Activated CD8-positive, alpha-beta T cell treated with anti-CD3 and anti-CD28 coated beads for 36 hours (primary cell): ENCODE measurements at regions not wholly inside any gene's neighbourhood (a gene's known extent, or its start where the extent isn't known, plus 50 kb on each side); places are given as distances from the start of the nearest gene placed in this dataset.

Experiments
- ATAC-seq: fragments of 200-7000 bp; cut with Tn5 transposase; one replicate; pipeline ENCODE4 v1.10.0; 2021; ENCODE audit warnings: mild to moderate bottlenecking, moderate library complexity
- CTCF ChIA-PET: fragments of 350-600 bp; sonication (Branson Sonifier 250); formaldehyde crosslinking; loops from one replicate; lab custom pipeline; 2021; ENCODE audit warnings: antibody characterized with exemption; lab: Charles Lee
- POLR2A ChIA-PET: fragments of 350-600 bp; sonication (Branson Sonifier 250); formaldehyde crosslinking; loops from one replicate; lab custom pipeline; 2021; ENCODE audit warnings: antibody characterized with exemption; lab: Charles Lee
- DNase-seq: peaks from one replicate; pipeline ENCODE4 v3.0.0-alpha.2; 2020
- H3K27ac Mint-ChIP-seq: one replicate; pipeline ENCODE4 v1.8.0; 2021; ENCODE audit warnings: mild to moderate bottlenecking, mixed read lengths
- H3K27me3 Mint-ChIP-seq: one replicate; pipeline ENCODE4 v1.8.0; 2021; ENCODE audit warnings: mixed read lengths
- H3K36me3 Mint-ChIP-seq: one replicate; pipeline ENCODE4 v1.8.0; 2021; ENCODE audit warnings: low read depth, mixed read lengths
- H3K4me1 Mint-ChIP-seq: one replicate; pipeline ENCODE4 v1.8.0; 2021; ENCODE audit warnings: low read depth, mixed read lengths
- H3K4me3 Mint-ChIP-seq: one replicate; pipeline ENCODE4 v1.8.0; 2021; ENCODE audit warnings: mild to moderate bottlenecking, moderate library complexity, mixed read lengths
- H3K9me3 Mint-ChIP-seq: one replicate; pipeline ENCODE4 v1.8.0; 2021; ENCODE audit warnings: mixed read lengths
- CTCF ChIP-seq: fragments of 200-600 bp; IDR thresholded peaks from one replicate; pipeline ENCODE4 v1.8.0; 2022; ENCODE audit warnings: antibody characterized with exemption, mild to moderate bottlenecking
- intact Hi-C: fragments of 100-400 bp; cut with micrococcal nuclease; formaldehyde crosslinking; loops from one replicate; pipeline ENCODE4 v1.10.0; 2022

- intact Hi-C loops, result no loop called here
- CTCF ChIA-PET, result no interaction called here
- peaks cover 5% of the 10 kb centered on the region for H3K4me1 Mint-ChIP-seq
- DNase-seq (no peak), ATAC-seq (no peak)
- POLR2A ChIA-PET, result no interaction called here
- no peaks in the 10 kb centered on the region for H3K36me3 Mint-ChIP-seq
- no peak for TF ChIP-seq CTCF
- H3K27me3 Mint-ChIP-seq, result peaks cover 3% of the 10 kb centered on the region
- no peak overlapping the region for H3K27ac Mint-ChIP-seq
- no peaks in the 10 kb centered on the region for H3K9me3 Mint-ChIP-seq
- H3K4me3 Mint-ChIP-seq, result no peak overlapping the region
These were observed 51.9 kb upstream of the TMEM163 start for GRCh38 chr2:134770702-134771101.

GRCh38 chr2:134771313-134771801, 52.6 kb upstream of the TMEM163 start:
- POLR2A ChIA-PET, result interaction anchor here (1.5 kb wide), 1 partner anchor 19 kb away, joined by 3 read pairs; no protein-coding TSS in a partner anchor
- CTCF ChIA-PET, result no interaction called here
- intact Hi-C loops, result no loop called here
- TF ChIP-seq CTCF, result no peak
- Mint-ChIP-seq H3K36me3 (no peaks in the 10 kb centered on the region), H3K27ac (no peak overlapping the region), H3K27me3 (no peaks in the 10 kb centered on the region), H3K4me3 (no peak overlapping the region), H3K4me1 (peaks cover 5% of the 10 kb centered on the region), H3K9me3 (no peaks in the 10 kb centered on the region)
- no peak for ATAC-seq
- DNase-seq, result no peak

- H3K4me1 Mint-ChIP-seq, result peaks cover 5% of the 10 kb centered on the region
- H3K27ac Mint-ChIP-seq, result no peak overlapping the region
- peaks cover 2% of the 10 kb centered on the region for H3K27me3 Mint-ChIP-seq
- ChIA-PET CTCF (no interaction called here), POLR2A (interaction anchor here (1.5 kb wide), 1 partner anchor 20 kb away, joined by 3 read pairs; no protein-coding TSS in a partner anchor)
- no peaks in the 10 kb centered on the region for H3K36me3 Mint-ChIP-seq
- H3K9me3 Mint-ChIP-seq, result no peaks in the 10 kb centered on the region
- no peak for DNase-seq
- intact Hi-C loops, result no loop called here
- TF ChIP-seq CTCF, result no peak
- no peak for ATAC-seq
- H3K4me3 Mint-ChIP-seq, result no peak overlapping the region
These were observed 53.8 kb upstream of the TMEM163 start for GRCh38 chr2:134772493-134773169.

GRCh38 chr2:134773335-134773734, 54.5 kb upstream of the TMEM163 start:
- intact Hi-C loops, result no loop called here

More at GRCh38 chr2:134773335-134773734, 54.5 kb upstream of the TMEM163 start:
- no peak for ATAC-seq
- TF ChIP-seq CTCF, result no peak
- no peak for DNase-seq
- H3K36me3 Mint-ChIP-seq, result no peaks in the 10 kb centered on the region
- no peak overlapping the region for H3K4me3 Mint-ChIP-seq
- H3K9me3 Mint-ChIP-seq, result no peaks in the 10 kb centered on the region
- H3K27me3 Mint-ChIP-seq, result peaks cover 2% of the 10 kb centered on the region
- CTCF ChIA-PET, result no interaction called here
- H3K4me1 Mint-ChIP-seq, result peaks cover 5% of the 10 kb centered on the region
- H3K27ac Mint-ChIP-seq, result no peak overlapping the region
- POLR2A ChIA-PET, result no interaction called here
